ENCODE measurements at regions not wholly inside any gene's neighbourhood (a gene's known extent, or its start where the extent isn't known, plus 50 kb on each side); places are given as distances from the start of the nearest gene placed in this dataset.
"Not testable (repeated sequence)": the region's sequence is repeated elsewhere in the genome, so short reads cannot be mapped to it uniquely, and the experiment has no call there.

DNA sequence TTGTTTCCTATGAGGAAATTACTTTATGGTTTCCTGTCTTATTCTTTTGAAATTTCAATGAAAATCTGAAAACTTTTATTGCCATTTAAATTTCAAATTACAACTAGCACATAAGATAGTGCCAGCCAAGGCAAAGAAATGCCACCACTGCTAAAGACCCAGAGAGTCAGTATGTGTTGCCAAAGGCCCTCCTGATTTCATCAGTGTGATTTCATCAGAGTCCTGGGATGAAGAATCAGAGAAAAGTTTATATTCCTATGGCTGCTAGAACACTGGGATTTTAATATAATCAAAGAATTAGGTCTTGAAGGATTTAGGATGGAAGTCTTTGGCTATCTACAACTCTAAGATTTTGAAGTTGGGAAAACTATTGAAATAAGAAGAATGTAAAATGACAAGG lies 434.2 kb upstream of the CCDC54 start:
- no peak for DNase-seq (ENCODE audit: low read depth in 2 of 2)

DNA sequence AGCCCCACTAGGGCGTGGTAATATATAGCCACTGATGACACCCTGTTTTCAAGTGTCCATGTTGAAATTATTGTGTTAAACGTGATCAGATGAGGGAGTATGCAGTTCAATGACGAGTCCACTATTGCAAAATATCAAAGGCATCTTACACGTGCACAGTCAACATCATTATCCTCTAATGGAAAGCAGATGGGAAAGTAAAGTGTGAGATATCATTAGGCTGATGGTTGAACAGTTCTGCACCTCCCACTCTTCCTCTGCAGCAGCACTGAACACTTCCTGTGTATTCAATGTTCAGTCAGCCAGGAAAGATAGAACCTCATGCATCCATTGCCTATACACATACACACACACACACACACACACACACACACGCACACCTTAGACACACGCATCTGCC lies 431.8 kb upstream of the CCDC54 start:
- no peak for DNase-seq (ENCODE audit: low read depth in 2 of 2)

DNA sequence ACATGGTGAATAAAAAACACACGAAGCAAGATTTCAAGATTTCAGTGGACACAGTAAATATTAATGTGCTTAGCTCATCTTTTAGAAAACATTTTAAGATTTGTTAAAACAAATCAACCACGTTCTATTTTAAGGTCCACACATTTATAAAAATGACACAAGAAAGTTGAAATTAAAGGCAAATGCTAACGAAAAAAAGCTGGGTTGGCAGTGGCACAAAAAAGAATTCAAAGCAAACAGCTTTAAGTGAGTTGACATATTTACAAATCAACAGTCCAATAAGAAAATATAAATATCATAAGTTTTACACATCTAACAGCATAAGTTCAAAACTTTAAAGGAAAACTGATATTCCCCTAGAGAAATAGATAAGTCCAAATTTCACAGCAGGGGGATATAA lies 430.4 kb upstream of the CCDC54 start:
- DNase-seq (ENCODE audit: low read depth in 2 of 2) = no peak

DNA sequence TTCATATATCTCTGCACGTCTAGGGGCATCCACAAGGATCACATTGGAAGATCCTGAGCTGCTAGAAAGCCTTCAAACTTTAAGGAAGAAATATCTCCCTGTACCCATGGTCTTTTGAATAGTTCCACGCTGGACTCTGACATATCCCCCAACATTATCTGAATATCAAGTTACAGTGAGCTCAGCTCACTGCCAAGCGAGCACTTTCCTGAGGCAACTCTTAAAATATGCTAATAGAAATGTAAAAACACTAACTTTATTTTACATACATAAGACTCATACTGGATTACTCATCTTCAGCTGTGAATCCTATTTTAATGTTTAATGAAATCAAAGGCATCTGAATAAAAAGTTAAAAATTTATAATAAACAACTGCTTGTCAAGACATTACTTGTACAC lies 420.2 kb upstream of the CCDC54 start:
- no peak for DNase-seq (ENCODE audit: low read depth in 2 of 2)

DNA sequence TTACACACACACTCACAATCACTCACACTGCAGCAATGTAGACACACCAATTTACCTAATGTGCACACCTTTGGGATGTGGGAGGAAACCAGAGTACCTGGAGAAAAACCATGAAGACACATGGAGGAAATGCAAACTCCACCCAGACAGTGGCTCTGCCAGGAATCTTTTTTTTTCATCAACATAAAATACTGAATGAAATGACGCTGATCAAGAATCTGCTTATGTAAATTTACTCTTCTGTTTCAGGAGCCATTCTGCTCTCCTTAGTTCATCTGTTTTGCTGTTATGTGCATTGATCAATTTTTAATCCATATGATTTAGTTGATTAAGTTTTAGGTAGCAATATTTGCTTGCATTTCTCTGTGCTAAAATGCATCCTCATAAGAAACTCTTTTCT lies 414.2 kb upstream of the CCDC54 start:
- DNase-seq (ENCODE audit: low read depth in 2 of 2) = no peak

DNA sequence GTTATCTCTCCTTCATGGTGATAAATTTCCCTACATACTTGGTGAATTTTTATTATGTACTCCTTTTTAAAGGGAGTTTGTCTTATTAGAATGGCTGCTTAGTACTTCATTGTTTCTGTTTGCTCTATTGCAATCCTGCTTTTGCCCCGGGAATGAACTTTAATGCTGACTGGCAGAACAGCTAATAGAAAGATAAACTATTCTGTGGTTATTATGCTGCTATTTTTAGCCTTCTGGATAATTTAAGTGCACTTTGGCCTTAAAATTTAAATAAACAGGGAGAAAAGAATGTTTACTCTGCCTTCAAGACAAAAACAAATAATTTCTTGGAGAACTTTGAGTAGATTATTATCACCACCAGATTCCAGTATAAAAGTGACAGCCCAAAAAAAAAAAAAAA lies 413.8 kb upstream of the CCDC54 start:
- no peak for DNase-seq (ENCODE audit: low read depth in 2 of 2)

DNA sequence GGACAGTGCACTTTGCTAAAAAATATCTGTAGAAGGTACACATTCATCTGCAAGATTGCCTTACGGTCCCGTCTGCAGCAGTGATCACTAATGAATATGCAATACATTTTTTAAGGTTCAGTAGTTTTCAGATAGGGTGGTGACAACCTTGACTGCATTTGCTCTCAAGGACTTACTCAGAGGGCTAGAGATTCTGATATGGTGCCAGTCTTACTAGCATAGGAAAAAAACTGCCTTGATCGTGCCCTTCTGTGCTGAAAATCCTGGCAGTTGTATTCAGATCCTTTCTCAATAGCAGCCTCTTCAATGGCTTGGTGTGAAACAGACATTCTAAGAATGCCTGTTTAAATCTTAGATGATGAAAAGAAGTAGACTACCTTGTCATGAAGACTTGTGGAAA lies 411.9 kb upstream of the CCDC54 start:
- no peak for DNase-seq (ENCODE audit: low read depth in 2 of 2)

DNA sequence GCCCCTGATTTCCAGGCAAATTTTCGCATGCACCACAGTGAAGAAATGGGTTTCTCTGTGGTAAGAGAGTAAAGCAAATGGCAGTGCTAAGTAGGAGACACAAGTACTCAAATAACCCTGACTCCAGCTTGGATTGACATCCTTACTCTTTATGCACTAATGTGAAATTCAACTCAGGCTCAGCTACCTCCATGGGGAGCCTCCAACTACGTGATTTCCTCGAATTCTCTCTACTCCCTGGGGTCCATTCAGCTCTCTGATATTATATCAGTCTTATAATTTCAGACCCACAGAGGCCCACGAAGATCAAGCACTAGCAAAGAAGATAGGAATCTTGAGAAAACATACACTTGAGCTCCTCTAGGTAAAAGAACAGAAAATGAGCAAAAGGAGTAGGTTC lies 407.6 kb upstream of the CCDC54 start:
- DNase-seq (ENCODE audit: low read depth in 2 of 2) = no peak

DNA sequence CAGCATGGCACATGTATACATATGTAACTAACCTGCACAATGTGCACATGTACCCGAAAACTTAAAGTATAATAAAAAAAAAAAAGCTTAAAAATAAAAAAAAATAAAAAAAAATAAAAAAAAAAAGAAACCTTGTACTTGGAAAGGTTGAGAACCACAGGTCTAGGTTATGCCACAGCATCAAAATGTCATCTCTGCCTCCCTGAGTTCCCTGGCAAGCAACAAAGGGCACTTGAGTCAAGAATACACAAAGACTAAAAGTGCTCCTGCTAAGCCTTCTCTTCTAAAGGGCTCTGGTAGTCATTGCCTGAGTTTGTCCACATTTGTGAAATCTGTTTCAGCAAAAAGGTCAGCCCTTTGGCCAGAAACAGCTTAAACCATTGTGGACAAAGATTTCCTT lies 395.8 kb upstream of the CCDC54 start:
- no peak for DNase-seq (ENCODE audit: low read depth in 2 of 2)

DNA sequence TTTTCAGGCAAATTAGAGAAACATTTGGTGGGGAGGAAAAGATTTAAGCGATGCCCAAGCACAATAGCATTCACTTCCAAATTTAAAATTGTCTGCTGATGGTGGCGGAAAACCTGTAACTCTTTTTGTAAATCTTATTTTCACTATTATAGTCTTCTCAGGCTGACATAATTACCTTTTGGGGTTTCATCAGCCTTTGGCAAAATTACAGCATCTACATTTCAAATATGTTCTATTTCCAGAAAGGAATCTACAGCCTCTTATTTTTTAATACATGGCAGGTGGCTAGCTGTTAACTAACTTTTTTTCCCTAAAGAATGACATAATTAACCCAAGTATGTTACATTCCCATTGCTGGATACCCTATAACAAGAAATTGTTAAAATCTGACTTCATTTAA lies 391.5 kb upstream of the CCDC54 start:
- no peak for DNase-seq (ENCODE audit: low read depth in 2 of 2)

DNA sequence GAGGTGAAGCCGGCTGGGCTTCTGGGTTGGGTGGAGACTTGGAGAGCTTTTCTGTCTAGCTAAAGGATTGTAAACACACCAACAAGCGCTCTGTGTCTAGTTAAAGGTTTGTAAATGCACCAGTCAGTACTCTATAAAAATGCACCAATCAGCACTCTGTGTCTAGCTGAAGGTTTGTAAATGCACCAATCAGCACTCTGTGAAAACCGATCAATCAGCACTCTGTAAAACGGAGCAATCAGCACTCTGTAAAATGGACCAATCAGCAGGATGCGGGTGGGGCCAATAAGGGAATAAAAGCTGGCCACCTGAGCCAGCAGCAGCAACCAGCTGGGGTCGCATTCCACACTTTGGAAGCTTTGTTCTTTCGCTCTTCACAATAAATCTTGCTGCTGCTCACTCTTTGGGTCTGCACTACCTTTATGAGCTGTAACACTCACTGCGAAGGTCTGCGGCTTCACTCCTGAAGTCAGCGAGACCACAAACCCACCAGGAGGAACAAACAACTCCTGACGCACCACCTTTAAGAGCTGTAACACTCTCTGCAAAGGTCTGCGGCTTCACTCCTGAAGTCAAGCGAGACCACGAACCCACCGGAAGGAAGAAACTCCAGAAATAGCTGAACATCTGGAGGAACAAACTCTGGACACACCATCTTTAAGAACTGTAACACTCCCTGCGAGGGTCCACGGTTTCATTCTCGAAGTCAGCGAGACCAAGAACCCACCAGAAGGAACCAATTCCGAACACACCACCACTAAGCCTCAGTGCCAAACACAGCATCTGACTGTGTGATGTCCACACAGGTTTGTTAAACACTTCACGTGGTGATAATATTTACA lies 378.2 kb upstream of the CCDC54 start:
- DNase-seq (ENCODE audit: low read depth in 2 of 2) = not testable (repeated sequence)

DNA sequence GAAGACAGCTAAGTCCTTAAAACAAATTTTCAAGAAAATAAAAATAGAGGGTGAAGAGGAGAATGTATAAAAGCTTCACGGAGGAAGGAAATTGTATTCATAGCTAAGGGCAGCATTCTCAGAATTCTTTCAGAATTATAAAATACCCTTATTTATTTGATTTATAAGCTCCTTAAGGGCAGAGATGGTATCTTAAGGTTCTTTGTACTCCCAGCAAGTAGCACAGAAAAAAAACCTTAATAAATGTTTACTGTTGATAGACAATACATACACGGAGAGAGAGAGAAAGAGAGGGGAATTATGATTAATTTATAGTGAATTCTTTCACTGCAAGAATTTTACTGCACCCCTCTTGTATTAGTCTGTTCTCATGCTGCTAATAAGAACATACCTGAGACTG lies 375.6 kb upstream of the CCDC54 start:
- DNase-seq (ENCODE audit: low read depth in 2 of 2) = no peak

DNA sequence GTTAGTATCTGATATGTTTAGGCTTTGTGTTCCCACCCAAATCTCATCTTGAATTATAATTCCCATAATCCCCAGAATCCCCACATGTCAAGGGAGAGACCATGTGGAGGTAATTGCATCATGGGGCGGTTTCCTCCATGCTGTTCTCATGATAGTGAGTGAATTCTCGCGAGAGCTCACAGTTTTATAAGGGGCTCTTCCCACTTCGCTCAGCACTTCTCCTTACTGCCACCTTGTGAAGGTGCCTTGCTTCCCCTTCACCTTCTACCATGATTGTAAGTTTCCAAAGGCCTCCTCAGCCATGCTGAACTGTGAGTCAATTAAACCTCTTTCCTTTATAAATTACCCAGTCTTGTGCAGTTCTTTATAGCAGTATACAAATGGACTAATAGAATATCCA lies 371.9 kb upstream of the CCDC54 start:
- not testable (repeated sequence) for DNase-seq (ENCODE audit: low read depth in 2 of 2)

DNA sequence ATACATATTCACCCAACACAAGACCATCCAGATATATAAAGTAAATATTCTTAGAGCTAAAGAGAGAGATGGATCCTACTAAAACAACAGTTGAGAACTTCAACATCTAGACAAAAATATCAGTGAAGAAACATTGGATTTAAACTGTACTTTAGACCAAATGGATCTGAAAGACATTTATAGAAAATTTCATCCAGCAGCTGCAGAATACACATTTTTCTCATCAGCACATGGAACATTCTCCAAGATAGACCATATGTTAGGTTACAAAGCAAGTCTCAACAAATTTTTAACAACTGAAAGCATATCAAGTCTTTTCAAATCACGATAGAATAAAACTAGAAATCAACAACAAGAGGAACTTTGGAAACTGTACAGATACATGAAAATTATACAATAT lies 369.0 kb upstream of the CCDC54 start:
- no peak for DNase-seq (ENCODE audit: low read depth in 2 of 2)

DNA sequence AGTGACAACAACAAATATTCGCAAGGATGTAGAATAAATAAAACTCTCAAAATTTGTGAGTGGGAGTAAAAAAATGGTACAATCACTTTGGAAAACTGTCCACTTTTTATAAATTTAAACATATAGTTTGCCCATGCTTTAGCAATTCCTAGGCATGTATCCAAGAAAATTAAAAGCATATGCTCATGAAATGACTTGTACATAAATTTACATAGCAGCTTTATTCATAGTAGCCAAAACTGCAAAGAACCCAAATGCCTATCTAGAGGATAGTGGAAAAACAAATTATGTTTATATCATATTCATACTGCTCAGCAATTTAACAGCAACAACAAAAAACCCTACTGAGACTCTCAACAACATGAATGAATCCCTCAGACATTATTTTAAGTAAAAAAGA lies 363.6 kb upstream of the CCDC54 start:
- no peak for DNase-seq (ENCODE audit: low read depth in 2 of 2)

DNA sequence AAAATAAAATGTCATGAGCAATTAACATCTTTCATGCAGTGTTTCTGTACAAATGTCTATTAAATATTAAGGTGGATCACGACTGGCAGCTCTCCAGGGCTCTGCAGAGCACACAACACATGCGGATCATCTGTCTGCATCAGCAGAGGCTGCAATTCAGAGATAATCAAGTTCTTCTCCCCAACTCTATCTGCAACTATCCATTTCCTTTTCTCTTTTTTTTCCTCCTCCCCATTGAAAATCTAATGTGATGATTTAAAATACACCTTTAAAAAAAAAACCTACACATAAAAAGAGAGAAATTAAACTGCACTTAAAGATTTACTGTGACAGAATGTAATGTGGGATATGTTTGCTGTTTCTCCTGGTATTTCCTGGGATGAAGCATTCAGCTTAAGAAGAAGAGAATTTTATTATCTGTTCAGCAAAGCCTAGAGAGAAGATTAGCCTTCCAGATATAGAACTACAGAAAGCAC lies 352.6 kb upstream of the CCDC54 start:
- DNase-seq (ENCODE audit: low read depth in 2 of 2) = no peak

DNA sequence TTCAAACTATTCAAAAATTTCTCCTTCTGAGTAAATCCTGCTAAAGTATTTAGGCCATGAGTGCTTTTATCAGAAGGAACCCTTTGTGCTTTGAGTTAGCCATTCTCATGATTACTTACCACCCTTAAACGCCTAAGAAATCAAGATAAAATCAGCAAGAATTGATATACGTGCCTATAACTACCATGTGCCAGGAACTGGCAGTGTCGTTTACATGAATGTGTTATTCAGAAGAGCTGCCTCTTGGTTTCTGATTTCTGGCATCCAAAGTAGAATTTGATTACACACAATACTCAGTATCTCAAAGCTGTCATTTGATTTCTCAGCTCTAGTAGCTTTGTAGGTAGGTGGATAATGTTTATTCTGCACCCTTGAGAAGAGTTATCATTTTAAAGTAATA lies 351.3 kb upstream of the CCDC54 start:
- DNase-seq (ENCODE audit: low read depth in 2 of 2) = no peak

DNA sequence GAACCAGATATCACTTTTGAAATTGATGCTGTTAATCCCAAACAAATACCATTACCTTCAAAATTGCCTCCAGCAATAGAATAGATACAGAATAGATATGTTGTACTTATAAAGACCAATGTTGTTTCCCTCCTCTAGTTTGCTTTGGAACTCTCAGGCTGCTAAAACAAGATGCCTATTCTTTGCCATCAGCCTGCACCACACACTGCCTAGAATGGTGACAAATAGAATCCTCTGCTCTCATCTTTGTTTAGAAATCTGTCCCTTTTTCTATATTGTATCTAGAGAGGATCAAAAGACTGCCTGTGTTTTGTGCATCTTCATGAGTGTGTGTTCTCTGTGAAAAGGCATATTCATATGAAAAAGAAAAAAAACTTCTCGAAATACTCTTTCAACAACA lies 349.2 kb upstream of the CCDC54 start:
- no peak for DNase-seq (ENCODE audit: low read depth in 2 of 2)

DNA sequence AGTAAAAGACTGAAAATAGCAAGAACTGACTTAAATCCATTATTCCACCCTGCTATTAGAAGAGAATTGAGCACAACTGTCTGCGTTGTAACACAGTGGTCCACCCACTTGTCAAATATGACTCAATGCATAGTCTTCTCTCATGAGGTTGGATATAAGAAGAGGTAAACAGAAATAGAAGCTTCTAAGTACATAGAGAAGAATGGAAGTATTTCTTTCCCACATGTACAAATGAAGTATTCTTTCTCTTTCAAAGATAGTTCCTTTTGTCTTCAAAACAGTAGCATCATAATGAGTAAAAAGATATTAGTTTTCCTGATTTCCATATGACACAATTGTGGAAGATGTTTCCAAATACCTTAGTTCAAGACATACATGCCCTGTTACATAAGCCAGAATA lies 348.6 kb upstream of the CCDC54 start:
- DNase-seq (ENCODE audit: low read depth in 2 of 2) = no peak

DNA sequence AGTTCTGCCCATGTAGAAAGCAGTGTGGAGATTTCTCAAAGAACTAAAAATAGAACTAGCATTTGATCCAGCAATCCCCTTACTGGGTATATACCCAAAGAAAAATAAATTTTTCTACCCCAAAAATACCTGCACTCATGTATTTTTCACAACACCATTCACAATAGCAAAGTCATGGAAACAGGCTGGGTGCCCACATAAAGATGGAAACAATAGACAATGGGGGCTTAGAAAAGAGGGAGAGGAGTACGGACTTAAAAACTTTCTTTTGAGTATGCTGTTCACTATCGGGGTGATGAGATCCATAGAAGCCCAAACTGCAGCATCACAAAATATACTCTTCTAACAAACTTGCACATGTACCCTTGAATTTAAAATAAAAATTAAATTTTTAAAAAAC lies 345.1 kb upstream of the CCDC54 start:
- no peak for DNase-seq (ENCODE audit: low read depth in 2 of 2)

DNA sequence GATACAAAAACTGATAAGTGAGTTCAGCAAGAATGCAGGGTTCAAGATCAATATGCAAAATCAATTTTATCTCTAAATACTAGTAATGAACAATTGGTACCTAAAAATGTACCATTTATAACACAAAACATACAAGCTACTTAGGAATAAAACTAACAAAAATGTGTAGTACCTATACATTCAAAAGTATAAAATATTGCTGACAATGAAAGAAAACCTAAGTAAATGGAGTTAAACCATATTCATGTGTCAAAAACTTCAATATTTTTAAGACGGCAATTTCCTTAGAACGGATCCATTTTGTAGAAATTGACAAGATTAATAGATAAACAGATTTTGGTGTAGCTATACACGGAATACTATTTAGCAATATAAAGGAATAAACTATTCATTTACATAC lies 343.1 kb upstream of the CCDC54 start:
- DNase-seq (ENCODE audit: low read depth in 2 of 2) = no peak

DNA sequence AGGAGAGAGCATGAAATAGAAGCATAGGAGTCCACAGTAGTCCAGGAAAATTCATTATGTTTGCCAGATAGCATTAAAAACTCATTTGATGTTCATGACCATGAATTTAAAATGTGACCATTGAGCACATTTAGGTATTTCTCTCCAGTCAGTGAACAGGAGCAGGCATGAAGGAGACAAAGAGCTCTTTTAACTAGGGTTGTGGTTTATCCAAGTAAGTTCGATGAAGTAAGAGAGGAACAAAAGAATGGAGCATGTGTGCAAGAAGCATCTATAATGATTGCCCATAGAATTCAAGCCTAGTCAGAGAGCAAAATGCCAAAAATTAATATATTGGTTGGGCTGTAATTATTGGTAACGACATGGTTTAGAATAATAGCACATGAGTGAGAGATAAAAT lies 342.1 kb upstream of the CCDC54 start:
- no peak for DNase-seq (ENCODE audit: low read depth in 2 of 2)

DNA sequence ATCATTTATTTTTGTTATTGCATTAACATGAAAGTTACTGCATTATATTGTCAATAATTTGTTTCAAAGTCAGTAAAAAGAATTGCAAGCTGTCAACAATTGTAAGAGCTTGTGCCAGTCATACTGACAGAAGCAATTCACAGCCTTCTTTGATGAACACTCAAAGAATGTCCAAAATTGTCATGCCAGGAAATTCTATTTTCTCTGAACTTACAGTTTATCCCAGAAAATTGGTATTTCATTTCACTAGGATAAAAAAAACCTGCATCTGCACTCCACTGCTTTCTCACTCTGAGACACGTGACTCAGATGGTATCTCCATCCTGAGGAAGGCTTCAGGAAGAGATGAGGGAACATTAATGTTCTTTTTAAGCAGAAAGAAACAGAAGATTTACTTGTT lies 332.6 kb upstream of the CCDC54 start:
- no peak for DNase-seq (ENCODE audit: low read depth in 2 of 2)

DNA sequence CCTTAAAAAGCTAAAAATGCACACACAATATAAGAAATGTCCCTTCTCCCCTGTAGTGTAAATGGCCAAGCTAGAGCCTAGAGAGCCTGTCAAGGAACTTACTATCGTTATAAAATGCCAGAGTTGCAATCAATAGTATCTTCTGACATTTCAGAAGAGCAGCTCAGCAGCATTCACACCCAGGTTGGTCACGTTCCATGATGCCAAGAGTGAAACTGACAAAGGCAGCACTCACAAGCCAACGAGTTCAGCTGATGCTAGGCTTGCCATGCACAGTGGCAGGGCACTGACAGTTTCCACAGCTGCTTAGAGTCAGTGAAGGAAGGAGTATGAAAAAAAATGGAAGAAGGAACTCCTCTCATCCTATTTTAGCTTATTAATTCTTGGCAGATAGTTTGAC lies 331.4 kb upstream of the CCDC54 start:
- DNase-seq (ENCODE audit: low read depth in 2 of 2) = no peak
